Ovary (tissue), 7 donors: ENCODE measurements at regions not wholly inside any gene's neighbourhood (a gene's known extent, or its start where the extent isn't known, plus 50 kb on each side); places are given as distances from the start of the nearest gene placed in this dataset.

ENCODE experiments used
- DNase-seq, 5 donors: peaks; one replicate each; pipeline ENCODE4 v3.0.0-alpha.2; 2019 to 2020
- H3K27ac ChIP-seq, 2 donors: fragments of 200-600 bp; one replicate each; pipeline versions ENCODE4 v1.5.1 to v1.8.0; 2019 to 2022
- H3K27me3 ChIP-seq: fragments of 200-600 bp; one replicate; pipeline ENCODE4 v1.8.0; 2022
- H3K36me3 ChIP-seq: fragments of 200-600 bp; sonication (generic); one replicate; pipeline ENCODE4 v1.5.1; 2019
- H3K4me1 ChIP-seq: one replicate; pipeline ENCODE4 v1.8.1; 2013; ENCODE audit warnings: mild to moderate bottlenecking, moderate library complexity; ENCODE audit not compliant: insufficient read depth
- H3K4me3 ChIP-seq: fragments of 200-600 bp; sonication (generic); one replicate; pipeline ENCODE4 v1.5.1; 2017
- H3K9me3 ChIP-seq, 2 donors: fragments of 200-600 bp in 1 of 2; sonication (generic) in 1 of 2; one replicate each; pipeline versions ENCODE4 v1.5.1 to v1.8.1; 2013 to 2019; ENCODE audit warnings: mild to moderate bottlenecking in 1 of 2, moderate library complexity in 1 of 2
- EP300 ChIP-seq: sonication (generic); formaldehyde crosslinking; IDR thresholded peaks from one replicate; pipeline ENCODE4 v1.6.1; 2017; ENCODE audit warnings: antibody characterized with exemption
- POLR2A ChIP-seq: fragments of 450-650 bp; IDR thresholded peaks from one replicate; pipeline ENCODE4 v1.6.1; 2017; ENCODE audit warnings: antibody characterized with exemption, mild to moderate bottlenecking, moderate library complexity
- WGBS, 3 donors: extraction: QIAGEN DNeasy Blood & Tissue Kit in 1 of 3; methylation state at CpG; one replicate each; pipeline versions ENCODE4 v1.1.5 to v1.1.7; 2013 to 2017; 5-methylcytosine and 5-hydroxymethylcytosine counted together
- intact Hi-C, 4 donors: fragments of 100-400 bp; cut with DNase I; formaldehyde crosslinking; loops; one replicate each; pipeline versions ENCODE4 v1.11.0 to v1.15.1; 2022 to 2023
- TF ChIP-seq, protein P1 (sequence below), 3 donors: fragments of 450-650 bp in 2 of 3; fragments of 200-600 bp in 1 of 3; IDR thresholded peaks; one replicate each; pipeline versions ENCODE4 v1.5.1 to v1.8.0; 2016 to 2022; ENCODE audit warnings: antibody characterized with exemption in 3 of 3, mild to moderate bottlenecking in 1 of 3
- donor health status: DM: no; HTN: no; CAD: no; lungs with moderate emphysema.
- donor health status: DM: no; HTN: no; CAD: no.
- donor health status: Bipolar disorder and iron deficiency.
- donor health status: DM: no; HTN: no; CAD: no.
- donor health status: DM: yes; HTN: yes; CAD: no.

GRCh38 chr2:12441750-12442475 lies 274.8 kb upstream of the TRIB2 start:
- Histone ChIP-seq H3K27ac (no peak overlapping the region), H3K4me1 (no peaks in the 10 kb centered on the region), H3K27me3 (no peaks in the 10 kb centered on the region), H3K9me3 (no peaks in the 10 kb centered on the region), H3K4me3 (no peak overlapping the region), H3K36me3 (no peaks in the 10 kb centered on the region)
- TF ChIP-seq EP300 (no peak), POLR2A (no peak)
- TF ChIP-seq, protein P1, sequence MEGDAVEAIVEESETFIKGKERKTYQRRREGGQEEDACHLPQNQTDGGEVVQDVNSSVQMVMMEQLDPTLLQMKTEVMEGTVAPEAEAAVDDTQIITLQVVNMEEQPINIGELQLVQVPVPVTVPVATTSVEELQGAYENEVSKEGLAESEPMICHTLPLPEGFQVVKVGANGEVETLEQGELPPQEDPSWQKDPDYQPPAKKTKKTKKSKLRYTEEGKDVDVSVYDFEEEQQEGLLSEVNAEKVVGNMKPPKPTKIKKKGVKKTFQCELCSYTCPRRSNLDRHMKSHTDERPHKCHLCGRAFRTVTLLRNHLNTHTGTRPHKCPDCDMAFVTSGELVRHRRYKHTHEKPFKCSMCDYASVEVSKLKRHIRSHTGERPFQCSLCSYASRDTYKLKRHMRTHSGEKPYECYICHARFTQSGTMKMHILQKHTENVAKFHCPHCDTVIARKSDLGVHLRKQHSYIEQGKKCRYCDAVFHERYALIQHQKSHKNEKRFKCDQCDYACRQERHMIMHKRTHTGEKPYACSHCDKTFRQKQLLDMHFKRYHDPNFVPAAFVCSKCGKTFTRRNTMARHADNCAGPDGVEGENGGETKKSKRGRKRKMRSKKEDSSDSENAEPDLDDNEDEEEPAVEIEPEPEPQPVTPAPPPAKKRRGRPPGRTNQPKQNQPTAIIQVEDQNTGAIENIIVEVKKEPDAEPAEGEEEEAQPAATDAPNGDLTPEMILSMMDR (IDR thresholded peaks at IDR 0.05): no peak
- 81 to 88% (median 82%) methylated on average over 7 of the region's 7 CpGs for WGBS, 3 donors
- intact Hi-C loops: no loop called here
- DNase-seq: no peak

- no peaks in the 10 kb centered on the region for H3K4me1 ChIP-seq
- intact Hi-C loops: no loop called here
- H3K4me3 ChIP-seq: no peak overlapping the region
- no peak for TF ChIP-seq EP300
- TF ChIP-seq, protein P1 (IDR thresholded peaks at IDR 0.05): no peak
- TF ChIP-seq POLR2A: no peak
- no peaks in the 10 kb centered on the region for H3K36me3 ChIP-seq
- WGBS, 3 donors: 51 to 58% (median 57%) methylated on average over 2 of the region's 2 CpGs
- no peaks in the 10 kb centered on the region for H3K9me3 ChIP-seq
- no peak overlapping the region for H3K27ac ChIP-seq
- DNase-seq: no peak
- H3K27me3 ChIP-seq: no peaks in the 10 kb centered on the region
Measured at GRCh38 chr2:12442476-12442847, 274.3 kb upstream of the TRIB2 start.

DNA sequence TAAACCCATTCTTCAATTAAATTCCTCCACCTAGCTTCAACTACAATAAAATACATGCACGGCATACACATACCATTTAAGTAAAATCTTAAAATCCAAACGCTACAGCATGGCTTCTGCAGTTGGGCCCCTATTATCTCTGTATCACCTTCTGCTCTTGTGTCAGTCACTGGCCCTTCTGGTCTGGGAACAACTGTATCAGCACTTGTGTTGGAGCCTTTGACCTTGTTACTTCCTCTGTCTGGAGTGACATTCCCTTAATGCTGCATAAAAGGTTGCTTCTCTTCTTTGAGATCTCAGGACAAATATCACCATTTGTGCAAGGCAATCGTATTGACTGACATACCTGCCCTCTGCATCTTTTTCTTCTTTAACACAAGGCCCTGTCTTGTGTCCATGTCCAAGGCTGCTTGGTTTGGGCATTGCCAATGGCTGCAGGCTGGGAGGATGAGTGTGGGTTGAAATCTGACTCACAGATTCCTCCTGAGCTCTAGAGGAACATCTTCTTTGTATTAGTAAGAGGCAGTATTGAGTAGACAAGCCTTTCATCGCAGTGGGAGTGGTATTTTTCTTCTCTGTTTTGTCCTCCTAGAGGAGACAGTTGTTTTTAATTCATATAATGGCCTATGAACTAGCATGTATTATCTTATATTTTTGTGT lies 267.8 kb upstream of the TRIB2 start:
- no peak for DNase-seq
- Histone ChIP-seq H3K36me3 (no peaks in the 10 kb centered on the region), H3K27ac (no peak overlapping the region), H3K4me1 (no peaks in the 10 kb centered on the region), H3K27me3 (no peaks in the 10 kb centered on the region), H3K9me3 (no peaks in the 10 kb centered on the region), H3K4me3 (no peak overlapping the region)
- TF ChIP-seq EP300 (no peak), POLR2A (no peak)
- TF ChIP-seq, protein P1 (IDR thresholded peaks at IDR 0.05): no peak
- WGBS, 3 donors: 92 to 96% (median 95%) methylated on average over 4 of the region's 4 CpGs
- intact Hi-C loops: no loop called here

- H3K36me3 ChIP-seq: no peaks in the 10 kb centered on the region
- no peaks in the 10 kb centered on the region for H3K4me1 ChIP-seq
- H3K27me3 ChIP-seq: no peaks in the 10 kb centered on the region
- H3K9me3 ChIP-seq: no peaks in the 10 kb centered on the region
- DNase-seq: no peak
- 26 to 35% (median 26%) methylated on average over 5 of the region's 5 CpGs for WGBS, 3 donors
- TF ChIP-seq POLR2A (no peak), EP300 (no peak)
- TF ChIP-seq, protein P1 (IDR thresholded peaks at IDR 0.05): no peak
- H3K27ac ChIP-seq: peak overlapping the region in 1 of 2 donors; percentile 2
- H3K4me3 ChIP-seq: no peak overlapping the region
- intact Hi-C loops: loop anchor here in 1 of 4 donors (10.0 kb wide), 1 partner anchor 263 kb away; the partner anchor contains the start of gene TRIB2
Measured at GRCh38 chr2:12451726-12452125, 265.0 kb upstream of the TRIB2 start.
